Suprapubic skin (tissue), 3 donors: ENCODE measurements at regions not wholly inside any gene's neighbourhood (a gene's known extent, or its start where the extent isn't known, plus 50 kb on each side); places are given as distances from the start of the nearest gene placed in this dataset.

Experiments
- POLR2A ChIP-seq, 2 donors: fragments of 450-650 bp; IDR thresholded peaks; one replicate each; pipeline ENCODE4 v1.6.1; 2017; ENCODE audit warnings: antibody characterized with exemption in 2 of 2, mild to moderate bottlenecking in 2 of 2, moderate library complexity in 2 of 2
- TF ChIP-seq, protein P1 (sequence below), 2 donors: fragments of 200-600 bp in 1 of 2; fragments of 450-650 bp in 1 of 2; sonication (generic) in 1 of 2; IDR thresholded peaks; one replicate each; pipeline ENCODE4 v1.5.1; 2016 to 2019; ENCODE audit warnings: antibody characterized with exemption in 2 of 2, mild to moderate bottlenecking in 1 of 2, moderate library complexity in 1 of 2

DNA sequence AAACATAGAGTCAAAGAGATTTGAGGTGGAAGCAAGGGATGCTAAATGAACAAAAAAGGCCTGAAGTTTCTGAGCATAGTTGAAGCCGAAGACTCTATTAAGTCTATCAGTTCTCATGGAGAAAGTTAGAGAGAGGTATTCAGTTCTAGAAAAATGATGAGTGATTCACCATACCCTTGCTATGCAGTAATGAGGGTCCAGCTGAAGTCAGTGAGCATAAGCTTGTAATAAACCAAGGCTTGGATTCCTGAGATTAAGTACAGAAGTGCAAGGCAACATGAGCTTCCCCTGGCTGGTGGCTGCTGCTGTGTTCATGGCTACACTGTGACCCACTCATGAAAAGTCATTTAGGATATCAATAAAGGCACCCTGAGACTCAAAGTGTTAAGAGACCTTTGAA lies 129.7 kb upstream of the MTAP start:
- TF ChIP-seq, protein P1, sequence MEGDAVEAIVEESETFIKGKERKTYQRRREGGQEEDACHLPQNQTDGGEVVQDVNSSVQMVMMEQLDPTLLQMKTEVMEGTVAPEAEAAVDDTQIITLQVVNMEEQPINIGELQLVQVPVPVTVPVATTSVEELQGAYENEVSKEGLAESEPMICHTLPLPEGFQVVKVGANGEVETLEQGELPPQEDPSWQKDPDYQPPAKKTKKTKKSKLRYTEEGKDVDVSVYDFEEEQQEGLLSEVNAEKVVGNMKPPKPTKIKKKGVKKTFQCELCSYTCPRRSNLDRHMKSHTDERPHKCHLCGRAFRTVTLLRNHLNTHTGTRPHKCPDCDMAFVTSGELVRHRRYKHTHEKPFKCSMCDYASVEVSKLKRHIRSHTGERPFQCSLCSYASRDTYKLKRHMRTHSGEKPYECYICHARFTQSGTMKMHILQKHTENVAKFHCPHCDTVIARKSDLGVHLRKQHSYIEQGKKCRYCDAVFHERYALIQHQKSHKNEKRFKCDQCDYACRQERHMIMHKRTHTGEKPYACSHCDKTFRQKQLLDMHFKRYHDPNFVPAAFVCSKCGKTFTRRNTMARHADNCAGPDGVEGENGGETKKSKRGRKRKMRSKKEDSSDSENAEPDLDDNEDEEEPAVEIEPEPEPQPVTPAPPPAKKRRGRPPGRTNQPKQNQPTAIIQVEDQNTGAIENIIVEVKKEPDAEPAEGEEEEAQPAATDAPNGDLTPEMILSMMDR (IDR thresholded peaks at IDR 0.05), result no peak
- TF ChIP-seq POLR2A (IDR thresholded peaks at IDR 0.05), result no peak
